Left lung (tissue), 4 donors: ENCODE measurements at regions not wholly inside any gene's neighbourhood (a gene's known extent, or its start where the extent isn't known, plus 50 kb on each side); places are given as distances from the start of the nearest gene placed in this dataset.

Experiments
- ATAC-seq: fragments of 200-7000 bp; cut with Tn5 transposase; one replicate; pipeline ENCODE4 v1.9.1; 2020; ENCODE audit warnings: moderate library complexity
- DNase-seq, 4 donors: peaks; one replicate each; pipeline ENCODE4 v3.0.0-alpha.2; 2013 to 2020
- H3K27ac ChIP-seq, 2 donors: fragments of 200-600 bp; sonication (generic) in 1 of 2; one replicate each; pipeline versions ENCODE4 v1.5.0 to v1.8.0; 2020 to 2021
- H3K27me3 ChIP-seq, 2 donors: fragments of 200-600 bp; sonication (generic) in 1 of 2; one replicate each; pipeline versions ENCODE4 v1.5.0 to v1.8.0; 2020 to 2021
- H3K36me3 ChIP-seq, 2 donors: fragments of 200-600 bp; sonication (generic) in 1 of 2; one replicate each; pipeline versions ENCODE4 v1.5.0 to v1.8.0; 2020 to 2021
- H3K4me1 ChIP-seq, 2 donors: fragments of 200-600 bp; one replicate each; pipeline ENCODE4 v1.8.0; 2021
- H3K4me3 ChIP-seq, 2 donors: fragments of 200-600 bp; sonication (generic) in 1 of 2; one replicate each; pipeline versions ENCODE4 v1.5.0 to v1.8.0; 2020 to 2021; ENCODE audit warnings: mild to moderate bottlenecking in 1 of 2
- H3K9me3 ChIP-seq, 2 donors: fragments of 200-600 bp; sonication (generic) in 1 of 2; one replicate each; pipeline versions ENCODE4 v1.5.0 to v1.8.0; 2020 to 2021
- CTCF ChIP-seq, 2 donors: fragments of 200-600 bp; sonication (generic) in 1 of 2; IDR thresholded peaks; one replicate each; pipeline versions ENCODE4 v1.5.0 to v1.8.0; 2021; ENCODE audit warnings: antibody characterized with exemption in 2 of 2
- intact Hi-C, 2 donors: fragments of 100-400 bp; cut with DNase I; formaldehyde crosslinking; loops; one replicate each; pipeline versions ENCODE4 v1.11.2 to v1.14.2; 2022
- donor health status: DM: no; HTN: yes; CAD: no.
- donor health status: DM: no; HTN: no; CAD: no.

- ATAC-seq: no peak
- no peaks in the 10 kb centered on the region for H3K27me3 ChIP-seq
- H3K9me3 ChIP-seq: peaks cover 0 to 3% of the 10 kb centered on the region in 2 donors
Observed at GRCh38 chr6:91464201-91464600, 877.3 kb upstream of the MAP3K7 start.

GRCh38 chr6:91462241-91462640, 875.4 kb upstream of the MAP3K7 start:
- Histone ChIP-seq H3K4me1 (no peaks in the 10 kb centered on the region), H3K36me3 (no peaks in the 10 kb centered on the region), H3K4me3 (no peak overlapping the region), H3K27ac (no peak overlapping the region), H3K9me3 (no peaks in the 10 kb centered on the region), H3K27me3 (no peaks in the 10 kb centered on the region)
- ATAC-seq (no peak), DNase-seq (no peak)
- TF ChIP-seq CTCF (IDR thresholded peaks at IDR 0.05): no peak
- intact Hi-C loops: no loop called here

More at GRCh38 chr6:91464201-91464600, 877.3 kb upstream of the MAP3K7 start:
- no peak for DNase-seq
- H3K27ac ChIP-seq: no peak overlapping the region
- no peak overlapping the region for H3K4me3 ChIP-seq
- no peak for TF ChIP-seq CTCF (IDR thresholded peaks at IDR 0.05)
- no peaks in the 10 kb centered on the region for H3K4me1 ChIP-seq
- intact Hi-C loops: no loop called here
- H3K36me3 ChIP-seq: no peaks in the 10 kb centered on the region

- Histone ChIP-seq H3K4me1 (no peaks in the 10 kb centered on the region), H3K4me3 (no peak overlapping the region), H3K27ac (no peak overlapping the region), H3K27me3 (no peaks in the 10 kb centered on the region), H3K9me3 (no peaks in the 10 kb centered on the region), H3K36me3 (no peaks in the 10 kb centered on the region)
- intact Hi-C loops: no loop called here
- DNase-seq (no peak), ATAC-seq (no peak)
- no peak for TF ChIP-seq CTCF (IDR thresholded peaks at IDR 0.05)
Observed at GRCh38 chr6:91453224-91453878, 866.5 kb upstream of the MAP3K7 start.

- no peak for DNase-seq
- TF ChIP-seq CTCF (IDR thresholded peaks at IDR 0.05): no peak
- no peak overlapping the region for H3K27ac ChIP-seq
- no peak overlapping the region for H3K4me3 ChIP-seq
- H3K9me3 ChIP-seq: no peaks in the 10 kb centered on the region
- intact Hi-C loops: no loop called here
- H3K36me3 ChIP-seq: no peaks in the 10 kb centered on the region
- H3K27me3 ChIP-seq: no peaks in the 10 kb centered on the region
- ATAC-seq: no peak
- H3K4me1 ChIP-seq: no peaks in the 10 kb centered on the region
Observed at GRCh38 chr6:91449539-91449938, 862.7 kb upstream of the MAP3K7 start.

GRCh38 chr6:91447530-91448254, 860.8 kb upstream of the MAP3K7 start:
- no peak for DNase-seq
- ATAC-seq: no peak
- no peak for TF ChIP-seq CTCF (IDR thresholded peaks at IDR 0.05)
- Histone ChIP-seq H3K4me3 (no peak overlapping the region), H3K9me3 (no peaks in the 10 kb centered on the region), H3K36me3 (no peaks in the 10 kb centered on the region), H3K27ac (no peak overlapping the region), H3K27me3 (no peaks in the 10 kb centered on the region), H3K4me1 (no peaks in the 10 kb centered on the region)
- intact Hi-C loops: no loop called here
